ENCODE measurements at regions not wholly inside any gene's neighbourhood (a gene's known extent, or its start where the extent isn't known, plus 50 kb on each side); places are given as distances from the start of the nearest gene placed in this dataset.

GRCh38 chr18:2414235-2414634 is 157.1 kb downstream of the METTL4 start:
- ATAC-seq (no peak), DNase-seq (ENCODE audit: low read depth, low spot score) (no peak)
- Histone ChIP-seq H3K79me2 (ENCODE audit: insufficient read depth, low read length) (no peaks in the 10 kb centered on the region), H3K9me3 (ENCODE audit: control insufficient read depth in 1 of 2, insufficient read depth in 1 of 2, low read depth in 1 of 2, low read length in 2 of 2) (no peaks in the 10 kb centered on the region), H3K27me3 (ENCODE audit: insufficient read depth, low read length) (no peaks in the 10 kb centered on the region), H4K20me1 (ENCODE audit: insufficient read depth) (no peaks in the 10 kb centered on the region), H3K36me3 (ENCODE audit: control insufficient read depth in 1 of 2, insufficient read depth in 2 of 2, low read length in 2 of 2) (no peaks in the 10 kb centered on the region), H2AFZ (ENCODE audit: low read depth, low read length, poor library complexity, severe bottlenecking) (no peak overlapping the region), H3K4me1 (ENCODE audit: control insufficient read depth in 1 of 2, insufficient read depth in 2 of 2, low read length in 2 of 2) (peaks cover 10 to 21% of the 10 kb centered on the region in 2 experiments), H3K9me2 (ENCODE audit: insufficient read depth) (no peaks in the 10 kb centered on the region), H3K27ac (ENCODE audit: low read depth, low read length) (no peak overlapping the region), H3K4me2 (ENCODE audit: low read length) (no peak overlapping the region), H3K9ac (ENCODE audit: low read length) (no peak overlapping the region), H3K4me3 (replicated peaks in 1 of 2; ENCODE audit: low read depth in 1 of 2, low read length in 2 of 2) (no peak overlapping the region)
- ChIA-PET POLR2A (interaction anchor here (2.3 kb wide), 1 partner anchor 10 kb away, joined by 4 read pairs; no protein-coding TSS in a partner anchor), RAD21 (ENCODE audit: low non-redundant PET in 1 of 2, low total read pairs in 2 of 2, uncharacterized antibody in 2 of 2, unreplicated experiment in 2 of 2) (no interaction called here), CTCF (no interaction called here)
- no TSS peak for BruUV-seq (replicated peaks)
- TF ChIP-seq TCF7L2 (IDR thresholded peaks at IDR 0.05; ENCODE audit: borderline replicate concordance, extremely low read depth, insufficient read depth, insufficient read length) = no peak
- no peak for TF ChIP-seq JUND (IDR thresholded peaks at IDR 0.05)
- no peak for TF ChIP-seq FOSL1 (IDR thresholded peaks at IDR 0.05; ENCODE audit: low read depth)
- no peak for TF ChIP-seq EZH2phosphoT487 (IDR thresholded peaks at IDR 0.05; ENCODE audit: borderline replicate concordance)
- no peak for TF ChIP-seq REST (IDR thresholded peaks at IDR 0.05; ENCODE audit: low read depth)
- TF ChIP-seq ZNF274 (IDR thresholded peaks at IDR 0.05; ENCODE audit: low read depth, low read length) = no peak
- no peak for TF ChIP-seq EZH2 (IDR thresholded peaks at IDR 0.05)
- no peak for TF ChIP-seq SRF (IDR thresholded peaks at IDR 0.05; ENCODE audit: low read depth)
- no peak for TF ChIP-seq RAD21 (IDR thresholded peaks at IDR 0.05; ENCODE audit: low read depth)
- TF ChIP-seq ELF1 (IDR thresholded peaks at IDR 0.05; ENCODE audit: borderline replicate concordance, low read depth) = no peak
- no peak for TF ChIP-seq POLR2A (IDR thresholded peaks at IDR 0.05; ENCODE audit: borderline replicate concordance, extremely low read depth, insufficient read depth, insufficient read length)
- TF ChIP-seq ZFX (IDR thresholded peaks at IDR 0.05) = no peak
- no peak for TF ChIP-seq CTCF (IDR thresholded peaks at IDR 0.05 in 2 of 3, conservative IDR thresholded peaks at IDR 0.05 in 1 of 3; ENCODE audit: borderline replicate concordance in 1 of 3, insufficient read depth in 1 of 3, low read depth in 2 of 3, low read length in 2 of 3)
- intact Hi-C loops (cut with micrococcal nuclease) = no loop called here
